ENCODE measurements at regions not wholly inside any gene's neighbourhood (a gene's known extent, or its start where the extent isn't known, plus 50 kb on each side); places are given as distances from the start of the nearest gene placed in this dataset.
"Not testable (repeated sequence)": the region's sequence is repeated elsewhere in the genome, so short reads cannot be mapped to it uniquely, and the experiment has no call there.

DNA sequence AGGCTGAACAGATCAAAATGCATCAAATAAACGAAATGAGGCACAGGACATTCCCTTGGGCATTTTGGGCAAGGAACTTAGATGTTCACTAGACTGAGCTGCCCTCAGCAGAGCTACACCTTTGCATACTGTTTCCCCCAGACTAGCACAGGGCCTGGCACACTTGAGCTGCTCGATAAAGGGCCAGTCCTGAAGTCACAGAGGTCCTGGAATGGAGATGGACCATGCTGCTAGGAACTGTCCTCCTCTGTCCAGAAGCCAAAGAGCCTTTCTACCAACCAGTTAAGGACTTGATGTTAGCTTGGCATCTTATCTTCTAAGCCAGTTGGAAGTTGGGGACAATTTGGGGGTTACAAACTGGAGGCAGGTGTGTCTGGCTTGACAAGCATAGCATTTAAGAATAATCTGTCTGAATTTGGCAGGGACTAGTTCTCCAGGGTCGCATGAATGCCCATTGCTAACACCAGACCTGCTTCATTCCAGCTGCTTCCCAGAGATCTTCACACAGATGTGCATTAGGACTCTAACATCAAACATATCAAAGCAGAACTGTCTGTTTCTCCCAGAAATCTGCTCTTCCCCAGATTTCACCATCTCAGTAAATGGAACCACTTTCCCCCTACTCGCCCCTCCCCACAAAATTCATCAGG is 152.2 kb upstream of the PDE1C start:
- no peak overlapping the region for H3K4me3 ChIP-seq (ENCODE audit: low read length)
- no peak for DNase-seq (ENCODE audit: low read depth)
- TF ChIP-seq, protein P1, sequence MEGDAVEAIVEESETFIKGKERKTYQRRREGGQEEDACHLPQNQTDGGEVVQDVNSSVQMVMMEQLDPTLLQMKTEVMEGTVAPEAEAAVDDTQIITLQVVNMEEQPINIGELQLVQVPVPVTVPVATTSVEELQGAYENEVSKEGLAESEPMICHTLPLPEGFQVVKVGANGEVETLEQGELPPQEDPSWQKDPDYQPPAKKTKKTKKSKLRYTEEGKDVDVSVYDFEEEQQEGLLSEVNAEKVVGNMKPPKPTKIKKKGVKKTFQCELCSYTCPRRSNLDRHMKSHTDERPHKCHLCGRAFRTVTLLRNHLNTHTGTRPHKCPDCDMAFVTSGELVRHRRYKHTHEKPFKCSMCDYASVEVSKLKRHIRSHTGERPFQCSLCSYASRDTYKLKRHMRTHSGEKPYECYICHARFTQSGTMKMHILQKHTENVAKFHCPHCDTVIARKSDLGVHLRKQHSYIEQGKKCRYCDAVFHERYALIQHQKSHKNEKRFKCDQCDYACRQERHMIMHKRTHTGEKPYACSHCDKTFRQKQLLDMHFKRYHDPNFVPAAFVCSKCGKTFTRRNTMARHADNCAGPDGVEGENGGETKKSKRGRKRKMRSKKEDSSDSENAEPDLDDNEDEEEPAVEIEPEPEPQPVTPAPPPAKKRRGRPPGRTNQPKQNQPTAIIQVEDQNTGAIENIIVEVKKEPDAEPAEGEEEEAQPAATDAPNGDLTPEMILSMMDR (conservative IDR thresholded peaks at IDR 0.05; ENCODE audit: low read length) = no peak

DNA sequence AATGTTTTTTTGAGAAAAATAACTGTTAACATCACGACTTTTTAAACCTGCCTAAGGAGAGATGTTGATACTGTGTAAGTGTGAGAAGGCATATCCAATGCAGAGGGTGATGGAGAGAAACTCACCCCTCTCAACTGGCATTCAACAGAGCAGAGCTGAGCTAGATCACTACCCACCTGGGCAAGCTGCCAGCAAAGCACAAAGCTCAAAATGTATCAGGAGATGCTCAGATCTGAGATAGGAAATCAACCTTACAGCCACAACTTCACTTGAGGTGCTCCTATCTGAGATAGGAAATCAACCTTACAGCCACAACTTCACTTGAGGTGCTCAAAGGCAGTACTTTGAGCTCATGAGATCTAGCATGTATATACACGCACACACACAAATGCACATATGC is 151.5 kb upstream of the PDE1C start:
- no peak overlapping the region for H3K4me3 ChIP-seq (ENCODE audit: low read length)
- TF ChIP-seq, protein P1 (conservative IDR thresholded peaks at IDR 0.05; ENCODE audit: low read length) = no peak
- no peak for DNase-seq (ENCODE audit: low read depth)

DNA sequence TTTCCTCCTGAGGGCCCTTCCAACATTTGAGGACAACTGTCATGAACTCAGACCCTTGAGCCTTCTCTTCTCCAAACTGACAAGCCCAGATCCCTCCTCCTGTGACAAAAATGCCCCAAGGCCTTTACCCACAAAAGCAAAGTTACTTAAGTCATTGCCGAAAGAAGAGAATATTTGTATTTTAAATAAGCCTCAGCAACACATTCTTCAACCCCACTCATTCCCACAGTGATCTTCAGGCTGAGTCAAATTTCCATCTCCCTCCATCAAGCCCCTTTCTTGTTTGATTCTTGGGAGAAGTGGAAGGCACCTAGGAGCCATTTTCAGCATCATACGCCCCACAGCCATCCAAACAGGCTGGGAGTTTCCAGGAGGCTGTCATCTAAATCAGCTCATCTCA is 150.8 kb upstream of the PDE1C start:
- TF ChIP-seq, protein P1 (conservative IDR thresholded peaks at IDR 0.05; ENCODE audit: low read length) = no peak
- no peak overlapping the region for H3K4me3 ChIP-seq (ENCODE audit: low read length)
- no peak for DNase-seq (ENCODE audit: low read depth)

DNA sequence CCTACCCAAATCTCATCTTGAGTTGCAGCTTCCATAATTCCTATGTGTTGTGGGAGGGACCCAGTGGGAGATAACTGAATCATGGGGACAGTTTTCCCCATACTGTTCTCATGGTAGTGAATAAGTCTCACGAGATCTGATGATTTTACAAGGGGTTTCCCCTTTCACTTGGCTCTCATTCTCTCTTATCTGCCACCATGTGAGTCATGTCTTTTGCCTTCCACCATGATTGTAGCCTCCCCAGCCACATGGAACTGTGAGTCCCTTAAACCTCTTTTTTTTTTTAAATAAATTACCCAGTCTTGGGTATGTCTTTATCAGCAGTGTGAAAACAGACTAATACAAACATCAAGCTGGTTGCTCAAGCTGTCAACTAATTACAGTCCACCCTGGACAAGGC is 149.6 kb upstream of the PDE1C start:
- not testable (repeated sequence) for DNase-seq (ENCODE audit: low read depth); H3K4me3 ChIP-seq (ENCODE audit: low read length)

DNA sequence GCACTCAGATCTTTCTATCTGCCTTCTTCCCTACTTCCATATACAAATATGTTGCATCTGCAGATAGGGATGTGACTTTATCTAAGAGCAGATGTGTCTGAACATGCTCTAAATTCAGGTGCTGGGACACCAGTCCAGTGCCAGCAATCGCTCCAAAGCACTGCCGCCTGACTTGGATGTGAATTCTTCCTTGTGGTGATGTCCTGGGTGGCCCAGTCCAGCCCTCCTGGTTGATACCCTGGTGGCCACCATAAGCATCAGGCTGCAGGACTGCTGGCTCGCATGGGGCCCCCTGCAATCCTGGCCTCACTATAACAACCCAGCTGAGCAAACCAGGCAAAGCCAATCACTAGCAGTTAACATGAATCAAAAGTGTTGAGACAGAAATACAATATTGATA is 149.2 kb upstream of the PDE1C start:
- no peak overlapping the region for H3K4me3 ChIP-seq (ENCODE audit: low read length)
- DNase-seq (ENCODE audit: low read depth) = no peak
- TF ChIP-seq, protein P1 (conservative IDR thresholded peaks at IDR 0.05; ENCODE audit: low read length) = no peak

DNA sequence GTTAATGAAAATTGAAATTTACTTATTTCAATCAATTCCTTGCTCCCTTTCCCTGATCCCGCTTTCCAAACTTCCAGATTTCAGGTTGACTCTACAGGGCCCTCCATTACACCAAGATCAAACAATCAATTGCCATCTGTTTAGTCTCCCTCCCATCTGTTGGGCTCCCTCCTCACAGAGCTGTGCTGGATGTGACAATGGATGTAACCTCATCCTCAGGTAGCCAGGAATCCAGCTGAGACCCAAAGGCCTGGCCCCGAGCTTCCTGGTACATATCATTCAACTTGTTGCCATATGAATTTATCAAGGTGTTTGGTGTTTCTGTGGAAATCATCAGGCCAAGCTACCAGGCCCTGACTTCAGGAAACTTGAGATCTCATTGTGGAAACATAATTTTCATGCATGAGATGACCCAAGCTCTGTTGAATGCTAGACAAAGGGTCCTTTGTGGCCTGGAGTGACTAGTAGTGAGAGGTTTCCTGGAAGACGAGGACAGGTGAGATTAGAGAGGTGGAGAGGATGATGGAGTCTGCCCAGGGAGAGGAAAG is 148.6 kb upstream of the PDE1C start:
- H3K4me3 ChIP-seq (ENCODE audit: low read length) = no peak overlapping the region
- DNase-seq (ENCODE audit: low read depth) = no peak
- TF ChIP-seq, protein P1 (conservative IDR thresholded peaks at IDR 0.05; ENCODE audit: low read length) = no peak

DNA sequence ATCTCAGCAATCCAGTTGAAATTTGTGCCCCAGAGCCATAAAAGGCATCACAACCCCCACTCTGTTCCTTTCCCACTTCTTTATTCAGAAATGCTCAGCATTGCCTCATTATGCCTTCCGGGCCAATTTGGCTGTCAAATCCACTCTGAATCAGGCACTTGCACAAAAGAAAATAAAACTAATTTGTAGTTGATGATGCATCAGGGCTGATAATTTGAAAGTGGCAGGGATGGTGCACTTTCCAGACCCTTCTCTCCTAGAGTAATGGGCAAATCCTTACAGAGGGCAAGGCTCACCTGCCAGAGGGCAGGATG is 147.9 kb upstream of the PDE1C start:
- DNase-seq (ENCODE audit: low read depth) = no peak

More for the DNA sequence above, 147.9 kb upstream of the PDE1C start:
- no peak overlapping the region for H3K4me3 ChIP-seq (ENCODE audit: low read length)
- TF ChIP-seq, protein P1 (conservative IDR thresholded peaks at IDR 0.05; ENCODE audit: low read length) = no peak
